ENCODE measurements at regions not wholly inside any gene's neighbourhood (a gene's known extent, or its start where the extent isn't known, plus 50 kb on each side); places are given as distances from the start of the nearest gene placed in this dataset.
"Not testable (repeated sequence)": the region's sequence is repeated elsewhere in the genome, so short reads cannot be mapped to it uniquely, and the experiment has no call there.

DNA sequence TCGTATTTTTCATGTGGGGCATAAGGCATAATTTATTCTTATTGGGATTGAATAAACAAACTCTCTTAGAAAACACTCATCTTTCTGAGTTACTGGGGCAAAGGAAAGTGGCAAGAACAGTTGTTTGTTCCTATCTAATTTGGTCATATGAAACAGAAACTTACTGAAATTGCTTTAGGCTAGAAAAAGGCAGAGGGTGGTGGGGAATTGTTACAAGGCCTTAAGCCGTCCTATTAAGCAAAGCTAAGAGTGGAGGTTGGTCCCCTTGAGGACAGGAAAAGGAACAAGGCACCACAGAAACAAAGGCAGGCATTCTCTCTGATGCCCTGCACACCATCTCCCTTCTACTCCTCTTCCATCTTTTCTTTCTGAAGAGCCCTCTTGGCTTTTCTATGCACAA, 830.9 kb downstream of the EDEM1 start:
- H3K36me3 Mint-ChIP-seq (ENCODE audit: low read depth), result no peaks in the 10 kb centered on the region
- H3K4me3 Mint-ChIP-seq, result no peak overlapping the region
- H3K27ac Mint-ChIP-seq, result no peak overlapping the region
- H3K27me3 Mint-ChIP-seq (ENCODE audit: low read depth), result no peaks in the 10 kb centered on the region
- H3K4me1 Mint-ChIP-seq, result no peaks in the 10 kb centered on the region
- peaks cover 9% of the 10 kb centered on the region for H3K9me3 Mint-ChIP-seq
- TF ChIP-seq, protein P1, sequence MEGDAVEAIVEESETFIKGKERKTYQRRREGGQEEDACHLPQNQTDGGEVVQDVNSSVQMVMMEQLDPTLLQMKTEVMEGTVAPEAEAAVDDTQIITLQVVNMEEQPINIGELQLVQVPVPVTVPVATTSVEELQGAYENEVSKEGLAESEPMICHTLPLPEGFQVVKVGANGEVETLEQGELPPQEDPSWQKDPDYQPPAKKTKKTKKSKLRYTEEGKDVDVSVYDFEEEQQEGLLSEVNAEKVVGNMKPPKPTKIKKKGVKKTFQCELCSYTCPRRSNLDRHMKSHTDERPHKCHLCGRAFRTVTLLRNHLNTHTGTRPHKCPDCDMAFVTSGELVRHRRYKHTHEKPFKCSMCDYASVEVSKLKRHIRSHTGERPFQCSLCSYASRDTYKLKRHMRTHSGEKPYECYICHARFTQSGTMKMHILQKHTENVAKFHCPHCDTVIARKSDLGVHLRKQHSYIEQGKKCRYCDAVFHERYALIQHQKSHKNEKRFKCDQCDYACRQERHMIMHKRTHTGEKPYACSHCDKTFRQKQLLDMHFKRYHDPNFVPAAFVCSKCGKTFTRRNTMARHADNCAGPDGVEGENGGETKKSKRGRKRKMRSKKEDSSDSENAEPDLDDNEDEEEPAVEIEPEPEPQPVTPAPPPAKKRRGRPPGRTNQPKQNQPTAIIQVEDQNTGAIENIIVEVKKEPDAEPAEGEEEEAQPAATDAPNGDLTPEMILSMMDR (IDR thresholded peaks at IDR 0.05; ENCODE audit: unreplicated experiment in 3 of 3), result no peak

DNA sequence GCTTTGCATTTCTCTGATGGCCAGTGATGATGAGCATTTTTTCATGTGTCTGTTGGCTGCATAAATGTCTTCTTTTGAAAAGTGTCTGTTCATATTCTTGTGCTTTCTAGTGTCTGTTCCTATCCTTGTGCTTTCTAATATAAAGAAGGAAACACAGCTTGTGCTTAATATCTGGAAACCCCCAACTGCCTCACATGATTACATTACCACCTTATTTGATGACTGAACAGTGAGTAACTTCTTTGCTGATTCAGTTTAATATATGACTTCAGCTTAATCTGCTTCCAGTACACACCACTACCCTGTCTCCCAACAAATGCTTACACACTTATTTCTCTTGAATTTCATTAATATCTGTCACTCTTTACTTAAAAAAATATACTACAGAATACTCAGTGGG, 835.1 kb downstream of the EDEM1 start:
- Mint-ChIP-seq H3K4me1 (no peaks in the 10 kb centered on the region), H3K4me3 (no peak overlapping the region), H3K36me3 (ENCODE audit: low read depth) (no peaks in the 10 kb centered on the region), H3K27ac (no peak overlapping the region), H3K9me3 (peaks cover 23% of the 10 kb centered on the region), H3K27me3 (ENCODE audit: low read depth) (peaks cover 6% of the 10 kb centered on the region)
- TF ChIP-seq, protein P1 (IDR thresholded peaks at IDR 0.05; ENCODE audit: unreplicated experiment in 3 of 3), result no peak

DNA sequence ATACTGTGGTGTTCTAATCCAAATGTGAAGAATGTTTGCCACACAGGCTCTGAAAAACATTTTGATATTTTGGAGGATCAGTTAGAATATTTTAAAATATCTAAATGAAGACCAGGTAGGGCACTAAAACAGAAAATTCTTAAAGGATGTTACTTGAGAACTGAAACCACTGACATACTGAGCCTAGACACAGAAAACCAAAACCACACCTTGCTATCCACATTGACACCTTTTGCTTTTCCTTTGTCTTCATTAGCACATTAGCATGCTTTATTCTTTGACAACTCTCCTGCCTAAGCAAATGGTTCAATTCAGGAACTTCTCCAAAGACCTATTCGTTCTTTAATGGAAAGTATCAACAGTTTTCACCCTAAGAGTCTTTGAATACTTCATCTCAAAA, 835.9 kb upstream of the GRM7 start:
- Mint-ChIP-seq H3K36me3 (ENCODE audit: low read depth) (no peaks in the 10 kb centered on the region), H3K9me3 (peaks cover 29% of the 10 kb centered on the region), H3K4me1 (no peaks in the 10 kb centered on the region), H3K27ac (no peak overlapping the region), H3K4me3 (no peak overlapping the region), H3K27me3 (ENCODE audit: low read depth) (peaks cover 6% of the 10 kb centered on the region)
- TF ChIP-seq, protein P1 (IDR thresholded peaks at IDR 0.05; ENCODE audit: unreplicated experiment in 3 of 3), result no peak

DNA sequence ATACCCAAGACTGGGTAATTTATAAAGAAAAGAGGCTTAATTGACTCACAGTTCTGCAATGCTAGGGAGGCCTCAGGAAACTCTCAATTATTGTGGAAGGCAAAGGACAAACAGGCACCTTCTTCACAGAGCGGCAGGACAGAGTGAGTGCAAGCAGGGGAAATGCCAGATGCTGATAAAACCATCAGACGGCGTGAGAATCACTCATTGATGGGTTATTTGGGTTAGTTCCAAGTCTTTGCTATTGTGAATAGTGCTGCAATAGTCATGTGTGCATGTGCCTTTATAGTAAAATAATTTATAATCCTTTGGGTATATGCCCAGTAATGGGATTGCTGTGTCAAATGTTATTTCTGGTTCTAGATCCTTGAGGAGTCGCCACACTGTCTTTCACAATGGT, 830.3 kb upstream of the GRM7 start:
- not testable (repeated sequence) for H3K27me3 Mint-ChIP-seq (ENCODE audit: low read depth); H3K4me1 Mint-ChIP-seq; H3K4me3 Mint-ChIP-seq; H3K27ac Mint-ChIP-seq; H3K36me3 Mint-ChIP-seq (ENCODE audit: low read depth)
- peaks cover 46% of the 10 kb centered on the region for H3K9me3 Mint-ChIP-seq

DNA sequence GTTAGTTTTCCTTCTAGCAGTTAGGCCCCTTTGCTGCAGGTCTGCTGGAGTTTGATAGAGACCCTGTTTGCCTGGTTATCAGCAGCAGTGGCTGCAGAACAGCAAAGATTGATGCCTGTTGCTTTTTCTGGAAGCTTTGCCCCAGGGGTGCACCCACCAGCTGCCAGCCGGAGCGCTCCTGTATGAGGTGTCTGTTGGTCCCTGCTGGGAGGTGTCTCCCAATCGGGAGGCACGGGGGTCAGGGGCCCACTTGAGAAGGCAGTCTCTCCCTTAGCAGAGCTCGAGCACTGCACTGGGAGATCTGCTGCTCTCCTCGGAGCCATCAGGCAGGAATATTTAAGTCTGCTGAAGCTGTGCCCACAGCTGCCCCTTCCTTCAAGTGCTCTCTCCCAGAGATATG, 825.3 kb upstream of the GRM7 start:
- TF ChIP-seq, protein P1 (IDR thresholded peaks at IDR 0.05; ENCODE audit: unreplicated experiment in 3 of 3), result no peak
- Mint-ChIP-seq H3K9me3 (peaks cover 43% of the 10 kb centered on the region), H3K36me3 (ENCODE audit: low read depth) (no peaks in the 10 kb centered on the region), H3K4me3 (no peak overlapping the region), H3K4me1 (no peaks in the 10 kb centered on the region), H3K27me3 (ENCODE audit: low read depth) (no peaks in the 10 kb centered on the region), H3K27ac (no peak overlapping the region)

DNA sequence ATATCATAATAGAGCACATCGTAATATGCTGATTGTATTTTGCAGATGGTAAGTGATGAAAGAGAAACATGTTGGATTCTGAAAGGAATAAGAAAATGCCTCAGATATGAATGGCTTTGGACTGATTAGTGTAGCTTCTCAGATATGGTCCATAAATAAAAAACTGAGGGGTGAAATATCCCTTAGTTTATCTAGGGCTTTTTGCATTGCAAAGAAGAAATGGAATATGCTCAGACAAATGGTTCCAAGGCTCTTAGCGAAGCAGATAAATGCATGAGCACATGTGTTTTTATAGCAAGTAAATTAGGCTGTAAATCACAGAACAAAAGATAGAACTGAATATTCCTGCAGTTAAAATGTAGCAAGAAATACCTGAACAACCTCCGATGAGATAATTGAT, 820.9 kb upstream of the GRM7 start:
- Mint-ChIP-seq H3K27me3 (ENCODE audit: low read depth) (no peaks in the 10 kb centered on the region), H3K4me3 (no peak overlapping the region), H3K27ac (no peak overlapping the region), H3K36me3 (ENCODE audit: low read depth) (no peaks in the 10 kb centered on the region), H3K9me3 (peaks cover 28% of the 10 kb centered on the region), H3K4me1 (no peaks in the 10 kb centered on the region)
- TF ChIP-seq, protein P1 (IDR thresholded peaks at IDR 0.05; ENCODE audit: unreplicated experiment in 3 of 3), result no peak
